Hepatocyte (in vitro differentiated cells): ENCODE measurements at regions not wholly inside any gene's neighbourhood (a gene's known extent, or its start where the extent isn't known, plus 50 kb on each side); places are given as distances from the start of the nearest gene placed in this dataset.

Experiments
- EZH2 ChIP-seq: fragments of 200-600 bp; sonication (generic); IDR thresholded peaks from 2 replicates; pipeline ENCODE4 v1.6.1; 2016; ENCODE audit warnings: antibody characterized with exemption, mild to moderate bottlenecking, borderline replicate concordance
- TF ChIP-seq, protein P1 (sequence below): fragments of 200-600 bp; sonication (generic); IDR thresholded peaks from 2 replicates; pipeline ENCODE4 v1.5.1; 2016; ENCODE audit warnings: antibody characterized with exemption, mild to moderate bottlenecking; ENCODE audit not compliant: poor library complexity

DNA sequence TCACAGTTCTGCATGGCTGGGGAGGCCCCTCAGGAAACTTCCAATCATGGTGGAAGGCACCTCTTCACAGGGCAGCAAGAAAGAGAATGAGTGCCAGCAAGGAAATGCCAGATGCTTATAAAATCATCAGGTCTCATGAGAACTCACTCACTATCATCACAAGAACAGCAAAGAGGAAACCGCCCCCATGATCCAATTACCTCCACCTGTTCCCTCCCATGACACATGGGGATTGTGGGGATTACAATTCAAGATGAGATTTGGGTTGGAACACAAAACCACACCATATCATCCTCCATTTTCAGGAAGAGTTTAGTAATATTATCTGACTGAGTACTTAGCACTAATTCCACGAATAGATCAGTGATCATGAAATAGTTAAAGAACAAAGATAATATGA, 244.2 kb downstream of the LMO4 start:
- no peak for TF ChIP-seq EZH2
- TF ChIP-seq, protein P1, sequence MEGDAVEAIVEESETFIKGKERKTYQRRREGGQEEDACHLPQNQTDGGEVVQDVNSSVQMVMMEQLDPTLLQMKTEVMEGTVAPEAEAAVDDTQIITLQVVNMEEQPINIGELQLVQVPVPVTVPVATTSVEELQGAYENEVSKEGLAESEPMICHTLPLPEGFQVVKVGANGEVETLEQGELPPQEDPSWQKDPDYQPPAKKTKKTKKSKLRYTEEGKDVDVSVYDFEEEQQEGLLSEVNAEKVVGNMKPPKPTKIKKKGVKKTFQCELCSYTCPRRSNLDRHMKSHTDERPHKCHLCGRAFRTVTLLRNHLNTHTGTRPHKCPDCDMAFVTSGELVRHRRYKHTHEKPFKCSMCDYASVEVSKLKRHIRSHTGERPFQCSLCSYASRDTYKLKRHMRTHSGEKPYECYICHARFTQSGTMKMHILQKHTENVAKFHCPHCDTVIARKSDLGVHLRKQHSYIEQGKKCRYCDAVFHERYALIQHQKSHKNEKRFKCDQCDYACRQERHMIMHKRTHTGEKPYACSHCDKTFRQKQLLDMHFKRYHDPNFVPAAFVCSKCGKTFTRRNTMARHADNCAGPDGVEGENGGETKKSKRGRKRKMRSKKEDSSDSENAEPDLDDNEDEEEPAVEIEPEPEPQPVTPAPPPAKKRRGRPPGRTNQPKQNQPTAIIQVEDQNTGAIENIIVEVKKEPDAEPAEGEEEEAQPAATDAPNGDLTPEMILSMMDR, result no peak
